Fibroblast of the conjunctiva (primary cell): ENCODE measurements at regions not wholly inside any gene's neighbourhood (a gene's known extent, or its start where the extent isn't known, plus 50 kb on each side); places are given as distances from the start of the nearest gene placed in this dataset.
"Not testable (repeated sequence)": the region's sequence is repeated elsewhere in the genome, so short reads cannot be mapped to it uniquely, and the experiment has no call there.

Source experiments
- DNase-seq: peaks from one replicate; pipeline ENCODE4 v3.0.0-alpha.2; 2010; ENCODE audit warnings: low read depth

- peak; percentile 59 for DNase-seq
Observed at GRCh38 chr10:30170814-30171213, 111.4 kb upstream of the JCAD start.

- DNase-seq = no peak
Observed at GRCh38 chr10:30170146-30170545, 110.8 kb upstream of the JCAD start.

DNA sequence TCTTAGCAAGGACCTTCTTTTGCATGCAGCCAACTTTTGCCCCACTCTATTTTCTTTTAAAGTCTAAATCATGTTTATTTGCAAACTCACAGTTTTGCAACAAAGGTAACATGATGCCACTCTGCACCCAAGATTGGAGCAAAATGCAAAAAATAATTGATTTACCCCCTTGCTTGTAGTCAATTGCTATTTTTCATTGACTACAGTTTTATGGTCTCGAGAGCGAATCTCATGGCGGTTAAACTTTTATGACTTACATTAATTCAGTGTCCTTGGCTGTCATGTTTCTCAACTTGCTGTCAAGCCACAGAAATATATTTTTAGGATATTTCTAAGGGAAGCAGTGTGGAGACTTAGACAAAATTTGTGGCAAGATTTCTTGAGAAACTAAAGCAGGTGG, 110.0 kb upstream of the JCAD start:
- no peak for DNase-seq

- DNase-seq = no peak
Observed at GRCh38 chr10:30166929-30167328, 107.5 kb upstream of the JCAD start.

DNA sequence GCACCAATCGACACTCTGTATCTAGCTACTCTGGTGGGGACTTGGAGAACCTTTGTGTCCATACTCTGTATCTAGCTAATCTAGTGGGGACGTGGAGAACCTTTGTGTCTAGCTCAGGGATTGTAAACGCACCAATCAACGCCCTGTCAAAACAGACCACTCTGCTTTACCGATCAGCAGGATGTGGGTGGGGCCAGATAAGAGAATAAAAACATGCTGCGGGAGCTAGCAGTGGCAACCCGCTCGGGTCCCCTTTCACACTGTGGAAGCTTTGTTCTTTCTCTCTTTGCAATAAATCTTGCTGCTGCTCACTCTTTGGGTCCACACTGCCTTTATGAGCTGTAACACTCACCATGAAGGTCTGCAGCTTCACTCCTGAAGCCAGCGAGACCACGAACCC, 104.0 kb upstream of the JCAD start:
- DNase-seq = not testable (repeated sequence)

GRCh38 chr10:30162796-30163195, 103.4 kb upstream of the JCAD start:
- DNase-seq = not testable (repeated sequence)

DNA sequence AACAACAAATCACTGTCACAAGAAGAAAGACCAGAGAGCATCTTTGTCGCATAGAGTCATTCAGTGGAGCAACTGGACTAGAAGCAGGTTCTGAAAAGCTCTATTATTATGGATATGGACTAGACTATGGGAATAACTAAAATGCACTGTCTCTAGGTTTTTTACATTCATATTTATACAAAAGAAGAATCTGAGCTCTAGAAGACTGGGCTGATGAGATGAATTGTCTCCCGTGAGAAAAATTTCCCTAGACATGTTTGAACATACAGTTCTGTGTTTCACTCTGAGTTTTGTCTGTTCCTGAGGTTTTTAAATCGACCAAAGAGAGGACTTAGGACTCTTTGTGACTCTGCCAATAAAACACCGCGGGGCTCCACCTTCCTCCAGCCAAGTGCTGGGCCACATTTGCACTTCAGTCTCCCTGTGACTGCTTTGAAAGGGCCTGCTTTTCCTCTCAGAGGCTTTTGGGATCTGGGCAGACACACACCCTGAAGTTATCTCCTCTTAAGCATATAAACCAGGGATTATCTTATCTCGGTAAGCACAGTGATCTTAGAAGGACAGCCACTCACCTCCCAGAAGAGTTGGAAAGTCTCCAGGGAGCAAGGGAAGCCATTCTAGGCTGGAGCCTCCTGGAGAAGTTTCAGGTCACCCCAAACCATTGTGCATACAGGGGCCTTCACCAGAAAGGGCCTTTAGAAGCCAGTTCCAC, 101.0 kb upstream of the JCAD start:
- DNase-seq = no peak

DNA sequence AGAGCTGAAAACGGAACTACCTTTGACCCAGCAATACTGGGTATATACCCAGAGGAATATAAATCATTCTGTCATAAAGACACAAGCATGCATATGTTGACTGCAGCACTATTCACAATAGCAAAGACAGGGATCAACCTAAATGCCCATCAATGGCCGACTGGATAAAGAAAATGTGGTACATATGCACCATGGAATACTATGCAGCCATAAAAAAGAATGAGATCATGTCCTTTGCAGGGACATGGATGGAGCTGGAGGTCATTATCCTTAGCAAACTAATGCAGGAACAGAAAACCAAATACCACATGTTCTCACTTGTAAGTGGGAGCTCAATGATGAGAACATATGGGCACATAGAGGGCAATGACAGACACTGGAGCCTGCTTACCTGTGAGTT, 100.2 kb upstream of the JCAD start:
- DNase-seq = not testable (repeated sequence)

DNA sequence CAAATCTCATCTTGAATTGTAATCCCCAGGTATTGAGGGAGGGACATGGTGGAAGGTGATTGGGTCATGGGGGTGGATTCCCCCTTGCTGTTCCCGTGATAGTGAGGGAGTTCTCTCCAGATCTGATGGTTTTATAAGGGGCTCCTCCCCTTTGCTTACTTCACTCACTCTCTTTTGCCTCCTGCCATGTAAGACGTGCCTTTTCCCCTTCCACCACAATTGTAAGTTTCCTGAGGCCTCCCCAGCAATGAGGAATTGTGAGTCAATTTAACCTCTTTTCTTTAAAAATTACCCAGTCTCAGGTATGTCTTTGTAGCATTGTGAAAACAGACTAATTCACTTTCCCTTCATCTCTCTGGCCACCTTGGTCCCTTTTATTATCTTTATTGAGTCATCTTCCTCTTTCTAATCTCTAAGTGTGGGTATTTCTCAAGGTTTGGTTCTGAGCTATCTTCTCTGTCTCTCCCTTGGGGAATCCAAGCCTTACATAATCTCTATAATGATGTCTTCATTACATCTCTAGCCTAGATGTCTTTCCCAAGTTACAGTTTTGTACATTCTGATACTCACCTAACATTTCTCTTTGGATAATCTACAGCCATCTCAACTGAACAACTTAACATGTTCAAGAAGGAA, 99.1 kb upstream of the JCAD start:
- no peak for DNase-seq

- no peak for DNase-seq
Observed at GRCh38 chr10:30155401-30155800, 96.0 kb upstream of the JCAD start.

- DNase-seq = no peak
Observed at GRCh38 chr10:30154561-30154960, 95.2 kb upstream of the JCAD start.

DNA sequence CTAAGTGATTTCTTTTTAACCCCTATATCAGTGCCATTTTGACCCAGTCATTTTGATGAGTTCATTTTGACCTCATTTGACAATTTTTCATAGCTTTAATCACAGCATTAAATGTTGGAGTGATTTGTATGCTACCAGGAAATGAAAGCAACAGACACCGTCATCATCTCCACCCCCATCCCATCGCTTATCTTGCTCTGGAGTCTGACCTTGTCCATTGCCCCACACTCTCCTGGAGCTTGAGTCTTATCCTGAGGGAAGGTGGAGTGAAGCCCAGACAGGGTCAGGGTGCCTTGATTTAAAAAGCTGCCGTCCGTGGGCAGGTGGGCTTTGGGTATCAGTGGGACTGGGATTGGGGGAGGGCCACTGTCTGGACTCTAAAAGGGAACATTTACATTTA, 94.7 kb upstream of the JCAD start:
- no peak for DNase-seq

- DNase-seq = peak; percentile 87
Observed at GRCh38 chr10:30151581-30152389, 92.4 kb upstream of the JCAD start.

DNA sequence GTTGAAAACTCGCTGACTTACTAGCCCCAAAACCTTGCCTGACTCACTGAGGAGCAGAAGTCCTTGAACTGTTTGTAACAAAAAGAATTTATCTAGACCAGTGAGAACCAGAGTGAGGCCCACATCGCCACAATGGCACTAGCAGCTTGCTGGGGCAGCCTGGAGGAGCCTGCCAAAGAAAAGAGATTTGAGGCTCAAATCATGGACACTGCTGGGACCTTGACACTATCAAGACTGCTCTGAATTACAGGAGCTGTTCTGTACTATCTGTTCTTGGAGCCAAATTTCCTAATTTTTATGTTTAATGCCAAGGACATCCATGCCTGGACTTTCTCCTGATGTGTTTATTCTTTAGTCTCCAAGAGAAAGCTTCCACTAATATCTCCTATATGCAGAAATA, 82.0 kb upstream of the JCAD start:
- no peak for DNase-seq

- DNase-seq = no peak
Observed at GRCh38 chr10:30134171-30134945, 75.0 kb upstream of the JCAD start.

- DNase-seq = no peak
Observed at GRCh38 chr10:30133198-30133597, 73.8 kb upstream of the JCAD start.

GRCh38 chr10:30131369-30131768, 72.0 kb upstream of the JCAD start:
- not testable (repeated sequence) for DNase-seq

- not testable (repeated sequence) for DNase-seq
Observed at GRCh38 chr10:30129326-30129725, 69.9 kb upstream of the JCAD start.

DNA sequence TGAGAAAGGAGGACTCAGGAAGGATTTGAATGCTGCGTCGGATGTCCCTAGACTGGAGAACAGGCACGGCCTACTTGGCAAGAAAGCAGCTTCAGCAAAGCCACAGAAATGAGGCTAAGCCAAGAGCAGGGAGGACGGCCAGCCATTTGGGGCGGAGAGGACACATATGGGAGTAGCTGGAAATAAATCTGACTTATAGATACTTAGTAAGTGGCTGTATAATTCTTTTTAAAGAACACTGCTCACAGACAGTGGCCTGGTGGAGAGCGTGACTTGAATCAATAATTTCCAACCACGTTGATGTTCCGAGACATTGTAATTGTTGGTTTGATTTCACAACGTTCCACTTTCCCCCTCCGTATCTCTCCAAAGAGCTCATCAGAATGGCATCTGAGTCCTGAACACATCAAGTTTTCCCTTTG, 67.7 kb upstream of the JCAD start:
- no peak for DNase-seq

GRCh38 chr10:30125496-30125895, 66.1 kb upstream of the JCAD start:
- no peak for DNase-seq

GRCh38 chr10:30124704-30125103, 65.3 kb upstream of the JCAD start:
- no peak for DNase-seq

GRCh38 chr10:30121401-30121800, 62.0 kb upstream of the JCAD start:
- no peak for DNase-seq
